ENCODE measurements at regions not wholly inside any gene's neighbourhood (a gene's known extent, or its start where the extent isn't known, plus 50 kb on each side); places are given as distances from the start of the nearest gene placed in this dataset.
"Not testable (repeated sequence)": the region's sequence is repeated elsewhere in the genome, so short reads cannot be mapped to it uniquely, and the experiment has no call there.

DNA sequence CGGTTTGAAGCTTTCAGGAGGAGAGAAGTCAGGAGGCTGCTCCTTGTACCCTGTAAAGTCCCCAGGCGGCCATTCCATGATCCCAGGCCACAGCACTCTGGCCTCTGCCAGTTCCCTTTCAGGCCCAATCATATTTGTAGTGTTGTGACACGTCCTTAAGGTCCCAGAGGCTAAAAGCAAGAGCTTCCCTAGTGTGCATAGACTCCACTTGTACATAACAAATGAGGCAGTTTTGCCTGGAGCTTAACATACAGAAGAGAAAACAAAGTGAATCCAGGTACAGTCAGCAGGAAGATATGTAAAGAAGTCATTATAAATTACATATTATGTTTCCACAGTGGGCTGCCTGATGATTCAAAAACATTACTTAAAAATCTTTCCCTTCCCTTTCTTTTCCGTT lies 81.1 kb upstream of the RPH3A start:
- in situ Hi-C loops (cut with MboI; ENCODE audit: low sequenced_read_pairs, unreplicated experiment): no loop called here
- TF ChIP-seq, protein P1, sequence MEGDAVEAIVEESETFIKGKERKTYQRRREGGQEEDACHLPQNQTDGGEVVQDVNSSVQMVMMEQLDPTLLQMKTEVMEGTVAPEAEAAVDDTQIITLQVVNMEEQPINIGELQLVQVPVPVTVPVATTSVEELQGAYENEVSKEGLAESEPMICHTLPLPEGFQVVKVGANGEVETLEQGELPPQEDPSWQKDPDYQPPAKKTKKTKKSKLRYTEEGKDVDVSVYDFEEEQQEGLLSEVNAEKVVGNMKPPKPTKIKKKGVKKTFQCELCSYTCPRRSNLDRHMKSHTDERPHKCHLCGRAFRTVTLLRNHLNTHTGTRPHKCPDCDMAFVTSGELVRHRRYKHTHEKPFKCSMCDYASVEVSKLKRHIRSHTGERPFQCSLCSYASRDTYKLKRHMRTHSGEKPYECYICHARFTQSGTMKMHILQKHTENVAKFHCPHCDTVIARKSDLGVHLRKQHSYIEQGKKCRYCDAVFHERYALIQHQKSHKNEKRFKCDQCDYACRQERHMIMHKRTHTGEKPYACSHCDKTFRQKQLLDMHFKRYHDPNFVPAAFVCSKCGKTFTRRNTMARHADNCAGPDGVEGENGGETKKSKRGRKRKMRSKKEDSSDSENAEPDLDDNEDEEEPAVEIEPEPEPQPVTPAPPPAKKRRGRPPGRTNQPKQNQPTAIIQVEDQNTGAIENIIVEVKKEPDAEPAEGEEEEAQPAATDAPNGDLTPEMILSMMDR (IDR thresholded peaks at IDR 0.05; ENCODE audit: borderline replicate concordance, control extremely low read depth, extremely low read depth, insufficient read depth, missing control alignments): no peak
- no peak for DNase-seq (ENCODE audit: low spot score)

DNA sequence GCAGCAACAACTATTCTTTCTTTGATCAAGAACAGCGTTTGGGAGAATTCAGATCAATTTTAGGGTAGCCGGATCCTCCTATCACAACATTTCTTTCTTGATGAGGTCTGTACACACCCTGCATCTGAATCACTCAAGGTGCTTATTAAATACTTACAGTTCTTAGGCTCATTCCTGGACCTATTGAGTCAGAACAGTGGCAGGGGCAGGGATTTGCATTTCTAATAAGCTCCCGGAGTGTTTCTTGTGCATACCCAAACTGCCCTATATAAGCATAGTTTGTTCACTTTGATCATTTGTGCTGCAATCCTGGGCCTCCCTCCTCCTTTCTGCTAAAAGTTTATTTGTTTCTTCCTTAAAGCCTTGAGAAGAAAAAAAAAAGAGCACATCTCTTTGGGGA lies 80.5 kb upstream of the RPH3A start:
- DNase-seq (ENCODE audit: low spot score): no peak
- in situ Hi-C loops (cut with MboI; ENCODE audit: low sequenced_read_pairs, unreplicated experiment): no loop called here
- TF ChIP-seq, protein P1 (IDR thresholded peaks at IDR 0.05; ENCODE audit: borderline replicate concordance, control extremely low read depth, extremely low read depth, insufficient read depth, missing control alignments): no peak

- in situ Hi-C loops (cut with MboI; ENCODE audit: low sequenced_read_pairs, unreplicated experiment): no loop called here
- DNase-seq (ENCODE audit: low spot score): no peak
- TF ChIP-seq, protein P1 (IDR thresholded peaks at IDR 0.05; ENCODE audit: borderline replicate concordance, control extremely low read depth, extremely low read depth, insufficient read depth, missing control alignments): no peak
Measured at GRCh38 chr12:112711507-112711906, 80.0 kb upstream of the RPH3A start.

GRCh38 chr12:112712751-112713150 lies 78.8 kb upstream of the RPH3A start:
- in situ Hi-C loops (cut with MboI; ENCODE audit: low sequenced_read_pairs, unreplicated experiment); DNase-seq (ENCODE audit: low spot score): not testable (repeated sequence)

DNA sequence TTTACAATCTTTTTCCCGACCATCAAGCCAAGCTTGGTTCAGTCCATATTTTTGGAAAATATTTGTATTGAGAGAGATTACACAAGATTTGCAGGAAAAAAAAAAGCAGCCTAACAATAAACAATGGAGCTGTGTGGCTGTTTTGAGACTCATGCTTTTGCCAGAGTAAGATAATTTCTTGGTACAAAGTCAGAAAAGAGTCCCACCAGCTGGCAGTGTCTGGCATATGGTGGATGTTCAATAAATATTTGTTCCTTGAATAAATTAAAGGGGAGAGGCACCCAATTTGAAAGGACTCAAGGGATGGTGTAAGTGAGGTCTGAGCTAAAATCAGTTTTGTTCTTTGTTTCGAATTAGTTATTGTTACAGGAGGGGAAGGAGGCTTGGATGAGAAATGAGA lies 78.1 kb upstream of the RPH3A start:
- TF ChIP-seq, protein P1 (IDR thresholded peaks at IDR 0.05; ENCODE audit: borderline replicate concordance, control extremely low read depth, extremely low read depth, insufficient read depth, missing control alignments): no peak
- DNase-seq (ENCODE audit: low spot score): no peak
- in situ Hi-C loops (cut with MboI; ENCODE audit: low sequenced_read_pairs, unreplicated experiment): no loop called here

GRCh38 chr12:112714166-112714710 lies 77.3 kb upstream of the RPH3A start:
- TF ChIP-seq, protein P1 (IDR thresholded peaks at IDR 0.05; ENCODE audit: borderline replicate concordance, control extremely low read depth, extremely low read depth, insufficient read depth, missing control alignments): no peak
- in situ Hi-C loops (cut with MboI; ENCODE audit: low sequenced_read_pairs, unreplicated experiment): no loop called here
- no peak for DNase-seq (ENCODE audit: low spot score)

DNA sequence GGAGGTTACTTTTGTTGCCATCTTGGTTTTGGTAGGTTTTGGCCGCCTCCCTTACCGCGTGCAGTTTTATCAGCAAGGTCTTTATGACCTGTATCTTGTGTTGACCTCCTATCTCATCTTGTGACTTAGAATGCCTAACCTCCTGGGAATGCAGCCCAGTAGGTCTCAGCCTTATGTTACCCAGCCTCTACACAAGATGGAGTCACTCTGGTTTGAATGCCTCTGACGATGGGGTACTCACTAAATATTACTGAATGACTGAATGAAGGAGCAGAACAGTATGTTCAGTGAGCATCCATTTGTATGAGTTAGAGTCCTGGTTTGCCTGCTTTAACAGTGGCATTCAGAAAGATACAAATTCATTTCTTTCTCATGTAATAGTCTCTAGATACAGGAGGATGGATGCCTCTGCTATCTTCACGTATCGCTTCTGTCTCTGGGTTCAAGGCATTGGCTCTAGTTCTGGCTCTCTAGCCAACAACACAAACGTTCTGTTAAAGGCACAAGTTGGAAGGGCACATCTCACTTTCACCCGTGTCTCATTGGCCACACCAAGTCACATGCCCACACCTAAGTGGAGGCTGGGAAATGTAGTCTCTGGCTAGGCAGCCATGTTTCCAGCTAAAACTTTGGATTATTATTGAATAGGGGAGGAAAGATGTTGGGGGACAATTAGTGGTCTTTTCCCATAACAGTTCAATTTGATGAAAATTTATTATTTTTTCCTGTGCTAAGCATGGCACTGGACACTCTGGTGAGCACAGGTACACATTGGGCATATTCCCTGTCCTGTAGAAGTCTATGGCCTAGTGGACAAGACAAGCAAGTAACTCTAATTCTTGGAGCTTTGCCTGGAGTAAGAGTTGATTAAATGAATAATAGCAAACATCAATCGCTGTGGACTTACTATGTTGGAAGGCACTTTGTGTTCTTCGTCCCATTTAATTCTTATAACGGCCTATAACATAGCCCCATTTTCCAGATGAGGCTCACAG lies 75.2 kb upstream of the RPH3A start:
- DNase-seq (ENCODE audit: low spot score): no peak
- TF ChIP-seq, protein P1 (IDR thresholded peaks at IDR 0.05; ENCODE audit: borderline replicate concordance, control extremely low read depth, extremely low read depth, insufficient read depth, missing control alignments): no peak
- in situ Hi-C loops (cut with MboI; ENCODE audit: low sequenced_read_pairs, unreplicated experiment): no loop called here
